K562 (cell line): ENCODE measurements at regions not wholly inside any gene's neighbourhood (a gene's known extent, or its start where the extent isn't known, plus 50 kb on each side); places are given as distances from the start of the nearest gene placed in this dataset.

ENCODE experiments used
- CBFB ChIP-seq: sonication (generic); formaldehyde crosslinking; IDR thresholded peaks from 2 replicates; pipeline ENCODE4 v1.4.0; 2020; ENCODE audit warnings: mild to moderate bottlenecking, missing genetic modification reagents
- HDAC2 ChIP-seq: fragments of 450-650 bp; IDR thresholded peaks from 2 replicates; pipeline ENCODE4 v1.6.1; 2016; ENCODE audit warnings: mild to moderate bottlenecking
- KAT8 ChIP-seq: fragments of 450-650 bp; IDR thresholded peaks from 2 replicates; pipeline ENCODE4 v1.6.1; 2016; ENCODE audit warnings: low read depth, mild to moderate bottlenecking
- MAFF ChIP-seq: IDR thresholded peaks from 2 replicates; pipeline ENCODE4 v1.6.1; 2012; ENCODE audit warnings: low read length, improper control_type of control experiment
- MEF2A ChIP-seq: IDR thresholded peaks from 2 replicates; pipeline ENCODE4 v1.6.1; 2011; ENCODE audit warnings: low read depth, mild to moderate bottlenecking, low read length, moderate library complexity; ENCODE audit not compliant: control insufficient read depth
- SMAD1 ChIP-seq: fragments of 150-350 bp; IDR thresholded peaks from 2 replicates; pipeline ENCODE4 v1.6.1; 2014; ENCODE audit warnings: low read length, low read depth; ENCODE audit not compliant: partially characterized antibody
- TARDBP ChIP-seq: fragments of 450-650 bp; IDR thresholded peaks from 2 replicates; pipeline ENCODE4 v1.6.1; 2016
- U2AF1 ChIP-seq: fragments of 200-400 bp; formaldehyde crosslinking; optimal IDR thresholded peaks from 2 replicates; pipeline ENCODE3; 2017; ENCODE audit warnings: mild to moderate bottlenecking, low read depth, low read length, moderate library complexity
- XRCC3 ChIP-seq: fragments of 450-650 bp; IDR thresholded peaks from 2 replicates; pipeline ENCODE4 v1.6.1; 2017; ENCODE audit warnings: mild to moderate bottlenecking, moderate library complexity
- ZNF830 ChIP-seq: fragments of 250-450 bp; sonication (Bioruptor Pico); IDR thresholded peaks from 2 replicates; pipeline ENCODE4 v1.5.0; 2021; ENCODE audit warnings: mild to moderate bottlenecking
- TF ChIP-seq, protein P1 (sequence below): fragments of 250-450 bp; sonication (Bioruptor Pico); IDR thresholded peaks from 2 replicates; pipeline ENCODE4 v1.4.0; 2020; ENCODE audit warnings: mild to moderate bottlenecking, moderate library complexity, borderline replicate concordance
- TF ChIP-seq, protein P2 (sequence below): conservative IDR thresholded peaks from 2 replicates; pipeline ENCODE4 v1.6.1; 2011; ENCODE audit warnings: low read depth, mild to moderate bottlenecking, low read length; ENCODE audit not compliant: control insufficient read depth
- TF ChIP-seq, protein P3 (sequence below): fragments of 450-650 bp; IDR thresholded peaks from 2 replicates; pipeline ENCODE4 v1.6.1; 2016; ENCODE audit warnings: low read depth
- TF ChIP-seq, protein P4 (sequence below), 3 experiments: IDR thresholded peaks in 2 of 3; conservative IDR thresholded peaks in 1 of 3; 2 replicates each; pipeline ENCODE4 v1.5.1; 2011 to 2012; ENCODE audit warnings: low read length in 3 of 3, mild to moderate bottlenecking in 3 of 3, control low read depth in 2 of 3, improper control_type of control experiment in 1 of 3, inconsistent platforms in 1 of 3, low read depth in 1 of 3, mixed read lengths in 1 of 3, moderate library complexity in 1 of 3; ENCODE audit not compliant: insufficient read depth in 2 of 3

DNA sequence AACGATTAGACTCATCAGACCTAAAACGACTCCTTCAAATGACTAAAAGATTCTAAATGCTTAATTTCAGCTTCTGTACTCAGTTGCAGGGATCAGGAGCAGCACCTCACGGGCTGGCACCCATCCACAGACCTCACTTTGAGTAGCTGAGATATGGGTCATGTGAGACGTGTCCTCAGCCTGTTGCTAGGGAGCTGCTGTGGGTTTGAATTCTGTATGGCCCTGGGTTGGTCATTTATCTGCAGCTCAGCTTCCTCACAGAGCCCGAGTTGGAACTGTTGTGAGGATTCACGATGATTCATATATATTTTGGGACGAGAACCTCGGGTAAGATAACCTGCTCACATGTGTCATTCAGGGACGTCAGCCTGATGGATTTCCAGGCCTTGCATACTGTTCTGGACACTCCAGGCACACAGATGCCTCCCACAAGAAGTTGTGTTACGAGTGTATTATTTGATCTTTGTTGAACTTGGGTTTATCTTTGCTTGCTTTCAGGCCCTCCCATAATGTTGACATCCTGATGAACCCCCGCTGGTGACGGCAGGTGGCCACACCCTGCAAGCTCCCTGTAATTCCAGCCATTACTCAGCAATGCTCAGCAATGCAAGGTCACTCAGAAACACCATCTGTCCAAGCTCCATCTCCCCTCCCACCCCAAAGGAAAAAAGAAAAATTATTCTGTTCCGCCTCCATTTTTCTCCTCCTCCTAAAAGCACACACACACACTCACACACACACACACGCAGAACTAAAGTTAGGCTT is 137.6 kb downstream of the RBFOX3 start (continued):
- TF ChIP-seq, protein P1, sequence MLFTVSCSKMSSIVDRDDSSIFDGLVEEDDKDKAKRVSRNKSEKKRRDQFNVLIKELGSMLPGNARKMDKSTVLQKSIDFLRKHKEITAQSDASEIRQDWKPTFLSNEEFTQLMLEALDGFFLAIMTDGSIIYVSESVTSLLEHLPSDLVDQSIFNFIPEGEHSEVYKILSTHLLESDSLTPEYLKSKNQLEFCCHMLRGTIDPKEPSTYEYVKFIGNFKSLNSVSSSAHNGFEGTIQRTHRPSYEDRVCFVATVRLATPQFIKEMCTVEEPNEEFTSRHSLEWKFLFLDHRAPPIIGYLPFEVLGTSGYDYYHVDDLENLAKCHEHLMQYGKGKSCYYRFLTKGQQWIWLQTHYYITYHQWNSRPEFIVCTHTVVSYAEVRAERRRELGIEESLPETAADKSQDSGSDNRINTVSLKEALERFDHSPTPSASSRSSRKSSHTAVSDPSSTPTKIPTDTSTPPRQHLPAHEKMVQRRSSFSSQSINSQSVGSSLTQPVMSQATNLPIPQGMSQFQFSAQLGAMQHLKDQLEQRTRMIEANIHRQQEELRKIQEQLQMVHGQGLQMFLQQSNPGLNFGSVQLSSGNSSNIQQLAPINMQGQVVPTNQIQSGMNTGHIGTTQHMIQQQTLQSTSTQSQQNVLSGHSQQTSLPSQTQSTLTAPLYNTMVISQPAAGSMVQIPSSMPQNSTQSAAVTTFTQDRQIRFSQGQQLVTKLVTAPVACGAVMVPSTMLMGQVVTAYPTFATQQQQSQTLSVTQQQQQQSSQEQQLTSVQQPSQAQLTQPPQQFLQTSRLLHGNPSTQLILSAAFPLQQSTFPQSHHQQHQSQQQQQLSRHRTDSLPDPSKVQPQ (CRISPR knock-in tag): no peak
- TF ChIP-seq, protein P2, sequence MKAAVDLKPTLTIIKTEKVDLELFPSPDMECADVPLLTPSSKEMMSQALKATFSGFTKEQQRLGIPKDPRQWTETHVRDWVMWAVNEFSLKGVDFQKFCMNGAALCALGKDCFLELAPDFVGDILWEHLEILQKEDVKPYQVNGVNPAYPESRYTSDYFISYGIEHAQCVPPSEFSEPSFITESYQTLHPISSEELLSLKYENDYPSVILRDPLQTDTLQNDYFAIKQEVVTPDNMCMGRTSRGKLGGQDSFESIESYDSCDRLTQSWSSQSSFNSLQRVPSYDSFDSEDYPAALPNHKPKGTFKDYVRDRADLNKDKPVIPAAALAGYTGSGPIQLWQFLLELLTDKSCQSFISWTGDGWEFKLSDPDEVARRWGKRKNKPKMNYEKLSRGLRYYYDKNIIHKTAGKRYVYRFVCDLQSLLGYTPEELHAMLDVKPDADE: no peak
- TF ChIP-seq MEF2A (peak; percentile 44; the same call in 1 of the 2 replicates), HDAC2 (peak; percentile 63; the same call in 1 of the 2 replicates), XRCC3 (no peak), TARDBP (no peak), ZNF830 (CRISPR knock-in tag) (no peak), CBFB (no peak), KAT8 (no peak), U2AF1 (no peak), MAFF (peak; percentile 67), SMAD1 (no peak)
- TF ChIP-seq, protein P3, sequence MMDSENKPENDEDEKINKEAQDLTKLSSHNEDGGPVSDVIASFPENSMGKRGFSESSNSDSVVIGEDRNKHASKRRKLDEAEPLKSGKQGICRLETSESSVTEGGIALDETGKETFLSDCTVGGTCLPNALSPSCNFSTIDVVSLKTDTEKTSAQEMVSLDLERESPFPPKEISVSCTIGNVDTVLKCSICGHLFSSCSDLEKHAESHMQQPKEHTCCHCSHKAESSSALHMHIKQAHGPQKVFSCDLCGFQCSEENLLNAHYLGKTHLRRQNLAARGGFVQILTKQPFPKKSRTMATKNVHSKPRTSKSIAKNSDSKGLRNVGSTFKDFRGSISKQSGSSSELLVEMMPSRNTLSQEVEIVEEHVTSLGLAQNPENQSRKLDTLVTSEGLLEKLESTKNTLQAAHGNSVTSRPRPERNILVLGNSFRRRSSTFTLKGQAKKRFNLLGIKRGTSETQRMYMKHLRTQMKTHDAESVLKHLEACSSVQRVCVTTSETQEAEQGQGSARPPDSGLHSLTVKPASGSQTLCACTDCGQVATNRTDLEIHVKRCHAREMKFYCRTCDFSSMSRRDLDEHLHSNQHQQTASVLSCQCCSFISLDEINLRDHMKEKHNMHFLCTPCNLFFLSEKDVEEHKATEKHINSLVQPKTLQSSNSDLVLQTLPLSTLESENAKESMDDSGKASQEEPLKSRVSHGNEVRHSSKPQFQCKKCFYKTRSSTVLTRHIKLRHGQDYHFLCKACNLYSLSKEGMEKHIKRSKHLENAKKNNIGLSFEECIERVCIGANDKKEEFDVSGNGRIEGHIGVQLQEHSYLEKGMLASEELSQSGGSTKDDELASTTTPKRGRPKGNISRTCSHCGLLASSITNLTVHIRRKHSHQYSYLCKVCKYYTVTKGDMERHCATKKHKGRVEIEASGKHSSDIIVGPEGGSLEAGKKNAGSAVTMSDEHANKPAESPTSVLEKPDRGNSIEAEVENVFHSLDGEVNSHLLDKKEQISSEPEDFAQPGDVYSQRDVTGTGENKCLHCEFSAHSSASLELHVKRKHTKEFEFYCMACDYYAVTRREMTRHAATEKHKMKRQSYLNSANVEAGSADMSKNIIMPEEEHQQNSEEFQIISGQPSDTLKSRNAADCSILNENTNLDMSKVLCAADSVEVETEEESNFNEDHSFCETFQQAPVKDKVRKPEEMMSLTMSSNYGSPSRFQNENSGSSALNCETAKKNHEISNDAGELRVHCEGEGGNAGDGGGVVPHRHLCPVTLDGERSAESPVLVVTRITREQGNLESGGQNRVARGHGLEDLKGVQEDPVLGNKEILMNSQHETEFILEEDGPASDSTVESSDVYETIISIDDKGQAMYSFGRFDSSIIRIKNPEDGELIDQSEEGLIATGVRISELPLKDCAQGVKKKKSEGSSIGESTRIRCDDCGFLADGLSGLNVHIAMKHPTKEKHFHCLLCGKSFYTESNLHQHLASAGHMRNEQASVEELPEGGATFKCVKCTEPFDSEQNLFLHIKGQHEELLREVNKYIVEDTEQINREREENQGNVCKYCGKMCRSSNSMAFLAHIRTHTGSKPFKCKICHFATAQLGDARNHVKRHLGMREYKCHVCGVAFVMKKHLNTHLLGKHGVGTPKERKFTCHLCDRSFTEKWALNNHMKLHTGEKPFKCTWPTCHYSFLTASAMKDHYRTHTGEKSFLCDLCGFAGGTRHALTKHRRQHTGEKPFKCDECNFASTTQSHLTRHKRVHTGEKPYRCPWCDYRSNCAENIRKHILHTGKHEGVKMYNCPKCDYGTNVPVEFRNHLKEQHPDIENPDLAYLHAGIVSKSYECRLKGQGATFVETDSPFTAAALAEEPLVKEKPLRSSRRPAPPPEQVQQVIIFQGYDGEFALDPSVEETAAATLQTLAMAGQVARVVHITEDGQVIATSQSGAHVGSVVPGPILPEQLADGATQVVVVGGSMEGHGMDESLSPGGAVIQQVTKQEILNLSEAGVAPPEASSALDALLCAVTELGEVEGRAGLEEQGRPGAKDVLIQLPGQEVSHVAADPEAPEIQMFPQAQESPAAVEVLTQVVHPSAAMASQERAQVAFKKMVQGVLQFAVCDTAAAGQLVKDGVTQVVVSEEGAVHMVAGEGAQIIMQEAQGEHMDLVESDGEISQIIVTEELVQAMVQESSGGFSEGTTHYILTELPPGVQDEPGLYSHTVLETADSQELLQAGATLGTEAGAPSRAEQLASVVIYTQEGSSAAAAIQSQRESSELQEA: no peak
- TF ChIP-seq, protein P4, sequence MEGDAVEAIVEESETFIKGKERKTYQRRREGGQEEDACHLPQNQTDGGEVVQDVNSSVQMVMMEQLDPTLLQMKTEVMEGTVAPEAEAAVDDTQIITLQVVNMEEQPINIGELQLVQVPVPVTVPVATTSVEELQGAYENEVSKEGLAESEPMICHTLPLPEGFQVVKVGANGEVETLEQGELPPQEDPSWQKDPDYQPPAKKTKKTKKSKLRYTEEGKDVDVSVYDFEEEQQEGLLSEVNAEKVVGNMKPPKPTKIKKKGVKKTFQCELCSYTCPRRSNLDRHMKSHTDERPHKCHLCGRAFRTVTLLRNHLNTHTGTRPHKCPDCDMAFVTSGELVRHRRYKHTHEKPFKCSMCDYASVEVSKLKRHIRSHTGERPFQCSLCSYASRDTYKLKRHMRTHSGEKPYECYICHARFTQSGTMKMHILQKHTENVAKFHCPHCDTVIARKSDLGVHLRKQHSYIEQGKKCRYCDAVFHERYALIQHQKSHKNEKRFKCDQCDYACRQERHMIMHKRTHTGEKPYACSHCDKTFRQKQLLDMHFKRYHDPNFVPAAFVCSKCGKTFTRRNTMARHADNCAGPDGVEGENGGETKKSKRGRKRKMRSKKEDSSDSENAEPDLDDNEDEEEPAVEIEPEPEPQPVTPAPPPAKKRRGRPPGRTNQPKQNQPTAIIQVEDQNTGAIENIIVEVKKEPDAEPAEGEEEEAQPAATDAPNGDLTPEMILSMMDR (IDR thresholded peaks at IDR 0.05 in 2 of 3, conservative IDR thresholded peaks at IDR 0.05 in 1 of 3; ENCODE audit: insufficient read depth in 2 of 3, low read depth in 1 of 3, low read length in 3 of 3): 0 out of 6 replicates have a peak, but pooled peaks of 1 of the 3 experiments have one; percentile 1
